MM.1S (cell line): ENCODE measurements at regions not wholly inside any gene's neighbourhood (a gene's known extent, or its start where the extent isn't known, plus 50 kb on each side); places are given as distances from the start of the nearest gene placed in this dataset.

Experiments used
- EZH2 ChIP-seq: fragments of 300-600 bp; sonication (generic); optimal IDR thresholded peaks from 2 replicates; pipeline ENCODE3; 2017; ENCODE audit warnings: low read depth, mild to moderate bottlenecking, antibody characterized with exemption, low read length, mixed read lengths
- TF ChIP-seq, protein P1 (sequence below): fragments of 300-600 bp; sonication (generic); IDR thresholded peaks from 2 replicates; pipeline ENCODE4 v1.5.1; 2016; ENCODE audit warnings: antibody characterized with exemption, low read length, mixed read lengths

- TF ChIP-seq EZH2: no peak
- TF ChIP-seq, protein P1, sequence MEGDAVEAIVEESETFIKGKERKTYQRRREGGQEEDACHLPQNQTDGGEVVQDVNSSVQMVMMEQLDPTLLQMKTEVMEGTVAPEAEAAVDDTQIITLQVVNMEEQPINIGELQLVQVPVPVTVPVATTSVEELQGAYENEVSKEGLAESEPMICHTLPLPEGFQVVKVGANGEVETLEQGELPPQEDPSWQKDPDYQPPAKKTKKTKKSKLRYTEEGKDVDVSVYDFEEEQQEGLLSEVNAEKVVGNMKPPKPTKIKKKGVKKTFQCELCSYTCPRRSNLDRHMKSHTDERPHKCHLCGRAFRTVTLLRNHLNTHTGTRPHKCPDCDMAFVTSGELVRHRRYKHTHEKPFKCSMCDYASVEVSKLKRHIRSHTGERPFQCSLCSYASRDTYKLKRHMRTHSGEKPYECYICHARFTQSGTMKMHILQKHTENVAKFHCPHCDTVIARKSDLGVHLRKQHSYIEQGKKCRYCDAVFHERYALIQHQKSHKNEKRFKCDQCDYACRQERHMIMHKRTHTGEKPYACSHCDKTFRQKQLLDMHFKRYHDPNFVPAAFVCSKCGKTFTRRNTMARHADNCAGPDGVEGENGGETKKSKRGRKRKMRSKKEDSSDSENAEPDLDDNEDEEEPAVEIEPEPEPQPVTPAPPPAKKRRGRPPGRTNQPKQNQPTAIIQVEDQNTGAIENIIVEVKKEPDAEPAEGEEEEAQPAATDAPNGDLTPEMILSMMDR: no peak
These were observed 874.3 kb upstream of the ADAMTS5 start for GRCh38 chr21:27841084-27841672.
